Heart left ventricle (tissue), 13 donors: ENCODE measurements at regions not wholly inside any gene's neighbourhood (a gene's known extent, or its start where the extent isn't known, plus 50 kb on each side); places are given as distances from the start of the nearest gene placed in this dataset.

Experiments
- POLR2A ChIP-seq, 2 donors: fragments of 450-650 bp; IDR thresholded peaks; one replicate each; pipeline ENCODE4 v1.6.1; 2017; ENCODE audit warnings: antibody characterized with exemption in 2 of 2, mild to moderate bottlenecking in 2 of 2, moderate library complexity in 2 of 2
- TF ChIP-seq, protein P1 (sequence below), 12 donors: fragments of 200-600 bp; sonication (generic) in 4 of 12; IDR thresholded peaks; one replicate each; pipeline versions ENCODE4 v1.5.0 to v1.8.0; 2018 to 2022; ENCODE audit warnings: antibody characterized with exemption in 12 of 12, mild to moderate bottlenecking in 5 of 12
- donor health status: ischemic (EF 13 %, LVEDD 7.1; RV severe dilation, severe dysfunction).
- donor health status: DM: no; HTN: yes; CAD: no.
- donor health status: DM: no; HTN: no; CAD: no.
- donor health status: ischemic (EF 25% LVEDD 6.9; RV normal size, moderate dysfunction).
- donor health status: ischemic (EF 25% LVEDD 5.7; RV mildly dilated, moderate dysfunction).
- donor health status: ischemic (EF 35%, LVEDD 5.7; RV mildly dilated, moderate dysfunction).
- donor health status: nonischemic (EF 11% LVEDD 7.7; RV severe dilation, severe dysfunction).
- donor health status: DM: yes; HTN: yes; CAD: no.
- donor health status: PGD.
- donor health status: ischemic (EF 29% LVEDD 5.4; RV normal size, mild dysfunction).
- donor health status: nonischemic (EF 23%, LVEDD 6.1; RV moderate dilation, normal function).

DNA sequence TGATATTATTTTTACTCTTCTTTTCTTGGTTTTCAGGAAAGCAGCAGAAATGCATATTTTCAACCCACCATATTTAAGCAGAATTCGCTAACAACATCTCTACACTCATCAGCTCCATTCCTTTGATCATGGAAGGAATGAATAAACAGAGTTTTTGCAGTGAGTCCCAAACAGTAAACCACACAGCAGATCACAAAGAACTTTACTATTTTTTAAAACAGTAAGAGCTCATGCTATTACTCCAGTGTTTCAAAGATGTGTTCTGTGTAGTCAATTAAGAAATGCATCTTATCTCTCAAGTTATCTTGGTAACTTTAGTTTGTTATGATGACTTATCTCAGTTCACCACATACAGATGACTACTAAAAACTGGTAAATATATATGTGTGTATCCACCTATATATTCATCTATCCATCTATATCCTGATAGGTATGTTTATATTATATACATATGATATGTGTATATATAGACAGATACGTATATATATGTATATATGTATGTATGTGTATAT lies 843.5 kb downstream of the BCL11B start:
- no peak for TF ChIP-seq POLR2A (IDR thresholded peaks at IDR 0.05)
- TF ChIP-seq, protein P1, sequence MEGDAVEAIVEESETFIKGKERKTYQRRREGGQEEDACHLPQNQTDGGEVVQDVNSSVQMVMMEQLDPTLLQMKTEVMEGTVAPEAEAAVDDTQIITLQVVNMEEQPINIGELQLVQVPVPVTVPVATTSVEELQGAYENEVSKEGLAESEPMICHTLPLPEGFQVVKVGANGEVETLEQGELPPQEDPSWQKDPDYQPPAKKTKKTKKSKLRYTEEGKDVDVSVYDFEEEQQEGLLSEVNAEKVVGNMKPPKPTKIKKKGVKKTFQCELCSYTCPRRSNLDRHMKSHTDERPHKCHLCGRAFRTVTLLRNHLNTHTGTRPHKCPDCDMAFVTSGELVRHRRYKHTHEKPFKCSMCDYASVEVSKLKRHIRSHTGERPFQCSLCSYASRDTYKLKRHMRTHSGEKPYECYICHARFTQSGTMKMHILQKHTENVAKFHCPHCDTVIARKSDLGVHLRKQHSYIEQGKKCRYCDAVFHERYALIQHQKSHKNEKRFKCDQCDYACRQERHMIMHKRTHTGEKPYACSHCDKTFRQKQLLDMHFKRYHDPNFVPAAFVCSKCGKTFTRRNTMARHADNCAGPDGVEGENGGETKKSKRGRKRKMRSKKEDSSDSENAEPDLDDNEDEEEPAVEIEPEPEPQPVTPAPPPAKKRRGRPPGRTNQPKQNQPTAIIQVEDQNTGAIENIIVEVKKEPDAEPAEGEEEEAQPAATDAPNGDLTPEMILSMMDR (IDR thresholded peaks at IDR 0.05) = no peak
